Kidney (tissue), 13 donors: ENCODE measurements at regions not wholly inside any gene's neighbourhood (a gene's known extent, or its start where the extent isn't known, plus 50 kb on each side); places are given as distances from the start of the nearest gene placed in this dataset.

Experiments
- DNase-seq, 5 donors: peaks; one replicate each; pipeline ENCODE4 v3.0.0-alpha.2; 2013 to 2020
- FAIRE-seq: peaks from 2 replicates; lab custom pipeline; 2012; peaks lifted over from hg19 to GRCh38; lab: Jason Lieb, UNC
- H3K27ac ChIP-seq, 2 donors: one replicate each; pipeline ENCODE4 v1.7.0; 2013; ENCODE audit warnings: low read depth in 2 of 2, low read length in 2 of 2, inconsistent platforms in 1 of 2
- H3K27me3 ChIP-seq: one replicate; pipeline ENCODE4 v1.7.1; 2013; ENCODE audit warnings: low read length, inconsistent platforms; ENCODE audit not compliant: control insufficient read depth, insufficient read depth
- H3K36me3 ChIP-seq, 3 donors: one replicate each; pipeline versions ENCODE4 v1.7.0 to v1.7.1; 2013; ENCODE audit warnings: low read length in 3 of 3, control low read depth in 1 of 3, inconsistent platforms in 1 of 3; ENCODE audit not compliant: insufficient read depth in 3 of 3, control insufficient read depth in 2 of 3
- H3K4me1 ChIP-seq, 3 donors: one replicate each; pipeline versions ENCODE4 v1.7.0 to v1.7.1; 2013; ENCODE audit warnings: low read length in 3 of 3, inconsistent platforms in 1 of 3, low read depth in 1 of 3; ENCODE audit not compliant: control insufficient read depth in 2 of 3, insufficient read depth in 2 of 3
- H3K4me3 ChIP-seq, 3 donors: one replicate each; pipeline versions ENCODE4 v1.7.0 to v1.8.1; 2013; ENCODE audit warnings: low read length in 3 of 3, control low read depth in 1 of 3, inconsistent platforms in 1 of 3
- H3K9ac ChIP-seq, 3 donors: one replicate each; pipeline versions ENCODE4 v1.7.0 to v1.7.1; 2013; ENCODE audit warnings: low read length in 3 of 3, control low read depth in 1 of 3, inconsistent platforms in 1 of 3
- H3K9me3 ChIP-seq, 3 donors: one replicate each; pipeline versions ENCODE4 v1.7.0 to v1.7.1; 2013; ENCODE audit warnings: low read length in 3 of 3, control low read depth in 1 of 3, inconsistent platforms in 1 of 3; ENCODE audit not compliant: control insufficient read depth in 2 of 3, insufficient read depth in 1 of 3
- intact Hi-C: fragments of 100-400 bp; cut with DNase I; formaldehyde crosslinking; loops from one replicate; pipeline ENCODE4 v1.11.1; 2022
- TF ChIP-seq, protein P1 (sequence below): IDR thresholded peaks from 3 replicates; pipeline ENCODE4 v1.5.1; 2012; ENCODE audit warnings: mild to moderate bottlenecking, moderate library complexity, borderline replicate concordance; ENCODE audit not compliant: insufficient read depth; ENCODE audit errors: extremely low read depth
- donor health status: control.
- donor health status: control.
- donor health status: control.
- donor health status: control.
- donor health status: control.
- donor health status: DM: yes; HTN: yes; CAD: no.
- donor health status: Normal renal cell carcinoma (clear cell type).

DNA sequence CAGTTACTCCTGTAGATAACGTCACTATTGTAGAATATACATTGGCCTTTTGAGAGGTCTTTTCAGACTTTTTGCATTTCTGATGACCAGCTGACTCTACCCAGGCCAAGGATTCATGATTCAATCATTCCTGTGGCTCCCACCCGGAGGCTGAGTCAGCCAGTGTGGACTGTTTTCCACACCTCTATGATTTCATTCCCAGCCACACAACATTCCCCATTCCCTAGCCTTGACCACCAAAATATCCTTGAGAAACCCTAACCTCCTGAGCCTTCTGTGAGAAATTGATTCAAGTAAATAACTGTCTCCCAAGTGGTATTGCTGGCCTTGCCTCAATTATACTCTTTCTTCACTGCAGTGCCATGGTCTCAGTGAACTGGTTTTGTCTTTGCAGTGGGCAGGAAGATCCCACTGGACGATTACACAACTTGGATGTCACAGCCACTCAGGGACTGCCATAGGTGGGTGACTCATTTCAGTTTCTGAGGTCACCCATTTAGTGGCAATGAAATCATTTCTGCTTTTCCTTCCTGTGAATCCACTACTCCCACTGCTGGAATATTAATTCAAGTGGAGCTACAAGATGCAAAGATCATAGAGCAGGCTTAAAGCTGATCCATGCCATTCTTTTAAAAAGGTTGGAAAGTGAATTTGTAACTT is 518.6 kb upstream of the ZP4 start:
- TF ChIP-seq, protein P1, sequence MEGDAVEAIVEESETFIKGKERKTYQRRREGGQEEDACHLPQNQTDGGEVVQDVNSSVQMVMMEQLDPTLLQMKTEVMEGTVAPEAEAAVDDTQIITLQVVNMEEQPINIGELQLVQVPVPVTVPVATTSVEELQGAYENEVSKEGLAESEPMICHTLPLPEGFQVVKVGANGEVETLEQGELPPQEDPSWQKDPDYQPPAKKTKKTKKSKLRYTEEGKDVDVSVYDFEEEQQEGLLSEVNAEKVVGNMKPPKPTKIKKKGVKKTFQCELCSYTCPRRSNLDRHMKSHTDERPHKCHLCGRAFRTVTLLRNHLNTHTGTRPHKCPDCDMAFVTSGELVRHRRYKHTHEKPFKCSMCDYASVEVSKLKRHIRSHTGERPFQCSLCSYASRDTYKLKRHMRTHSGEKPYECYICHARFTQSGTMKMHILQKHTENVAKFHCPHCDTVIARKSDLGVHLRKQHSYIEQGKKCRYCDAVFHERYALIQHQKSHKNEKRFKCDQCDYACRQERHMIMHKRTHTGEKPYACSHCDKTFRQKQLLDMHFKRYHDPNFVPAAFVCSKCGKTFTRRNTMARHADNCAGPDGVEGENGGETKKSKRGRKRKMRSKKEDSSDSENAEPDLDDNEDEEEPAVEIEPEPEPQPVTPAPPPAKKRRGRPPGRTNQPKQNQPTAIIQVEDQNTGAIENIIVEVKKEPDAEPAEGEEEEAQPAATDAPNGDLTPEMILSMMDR: no peak
- Histone ChIP-seq H3K9me3 (no peaks in the 10 kb centered on the region), H3K9ac (no peak overlapping the region), H3K27me3 (no peaks in the 10 kb centered on the region), H3K4me1 (no peaks in the 10 kb centered on the region), H3K27ac (no peak overlapping the region), H3K36me3 (no peaks in the 10 kb centered on the region), H3K4me3 (no peak overlapping the region)
- DNase-seq (no peak), FAIRE-seq (no peak)
- intact Hi-C loops: no loop called here

DNA sequence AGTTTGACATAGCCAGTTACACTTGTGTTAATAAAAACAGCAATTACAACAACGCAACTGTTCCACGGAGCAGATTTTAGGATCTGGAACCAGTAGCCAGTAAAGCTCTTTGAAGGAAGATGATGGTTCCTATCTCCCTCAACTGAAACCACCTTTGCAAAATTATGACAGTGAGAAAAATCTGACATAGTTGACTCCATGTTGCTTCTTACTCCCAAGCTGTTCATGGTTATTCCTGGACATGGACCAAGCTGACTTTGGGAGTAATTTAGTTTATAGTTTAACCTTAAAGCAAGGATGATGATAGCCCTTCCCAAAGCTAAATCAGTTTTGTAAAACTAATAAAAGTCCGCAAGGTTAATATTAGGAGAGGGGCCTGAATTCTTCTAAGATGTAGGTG is 518.0 kb upstream of the ZP4 start:
- Histone ChIP-seq H3K9me3 (no peaks in the 10 kb centered on the region), H3K36me3 (no peaks in the 10 kb centered on the region), H3K9ac (no peak overlapping the region), H3K4me1 (no peaks in the 10 kb centered on the region), H3K27me3 (no peaks in the 10 kb centered on the region), H3K4me3 (no peak overlapping the region), H3K27ac (no peak overlapping the region)
- FAIRE-seq (no peak), DNase-seq (no peak)
- intact Hi-C loops: no loop called here
- TF ChIP-seq, protein P1: no peak

DNA sequence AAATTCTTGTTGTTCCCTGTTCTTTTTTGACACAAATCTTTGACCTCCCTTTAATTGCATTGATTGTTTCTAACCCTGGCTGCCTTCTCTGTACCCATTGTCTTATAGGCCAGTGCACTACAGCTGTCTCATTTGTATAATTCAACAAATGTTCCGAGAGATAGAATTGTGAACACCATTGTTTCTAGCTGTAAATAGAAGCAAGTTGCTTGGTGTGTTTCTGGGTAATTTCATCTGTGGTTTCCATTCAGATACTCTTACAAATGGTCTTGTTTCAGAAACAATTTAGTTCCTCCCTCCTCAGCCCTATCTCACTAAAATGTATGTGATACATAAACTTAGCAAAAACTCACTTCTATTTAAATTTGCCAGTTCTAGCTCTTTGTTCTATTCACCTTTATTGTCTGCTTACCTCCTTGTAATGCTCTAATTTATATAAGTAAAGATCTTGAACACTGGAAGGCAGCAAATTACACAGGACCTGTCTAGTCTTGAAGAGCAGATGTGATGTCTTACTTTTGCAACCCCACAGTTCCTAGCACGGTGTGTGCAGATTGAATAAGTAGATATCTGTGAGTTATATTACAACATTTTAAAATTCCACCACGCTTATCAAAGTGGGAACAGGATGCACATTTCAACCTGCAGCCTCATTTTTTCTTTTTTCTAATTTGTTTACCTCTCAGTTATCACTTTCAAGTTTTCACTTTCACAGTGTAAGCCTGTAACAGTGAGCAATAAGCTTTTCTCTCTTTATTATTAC is 515.6 kb upstream of the ZP4 start:
- TF ChIP-seq, protein P1: no peak

More for the DNA sequence above, 515.6 kb upstream of the ZP4 start:
- no peak overlapping the region for H3K27ac ChIP-seq
- intact Hi-C loops: no loop called here
- H3K9me3 ChIP-seq: no peaks in the 10 kb centered on the region
- FAIRE-seq: no peak
- no peak for DNase-seq
- H3K4me3 ChIP-seq: no peak overlapping the region
- no peak overlapping the region for H3K9ac ChIP-seq
- no peaks in the 10 kb centered on the region for H3K4me1 ChIP-seq
- no peaks in the 10 kb centered on the region for H3K27me3 ChIP-seq
- H3K36me3 ChIP-seq: no peaks in the 10 kb centered on the region
